ENCODE measurements at regions not wholly inside any gene's neighbourhood (a gene's known extent, or its start where the extent isn't known, plus 50 kb on each side); places are given as distances from the start of the nearest gene placed in this dataset.

DNA sequence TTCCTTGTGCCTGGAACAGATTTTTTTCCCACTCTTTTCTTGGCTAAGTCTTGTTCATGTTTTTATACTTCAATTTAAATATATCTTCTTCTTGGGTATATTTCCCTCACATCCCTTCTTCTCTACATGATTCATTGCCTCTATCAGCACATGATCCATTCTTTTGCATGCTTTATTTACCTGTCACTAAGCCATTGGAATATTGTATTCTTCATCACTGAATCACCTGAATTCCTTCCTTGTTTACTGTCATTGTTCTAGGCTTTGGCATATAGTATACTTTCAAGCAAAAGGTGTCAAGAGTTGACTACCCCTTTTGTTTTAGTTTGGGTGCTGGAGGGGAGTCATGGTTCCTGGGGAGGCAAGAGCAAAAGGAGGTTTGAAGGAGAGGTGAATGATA lies 464.5 kb upstream of the LRRC7 start:
- TF ChIP-seq, protein P1, sequence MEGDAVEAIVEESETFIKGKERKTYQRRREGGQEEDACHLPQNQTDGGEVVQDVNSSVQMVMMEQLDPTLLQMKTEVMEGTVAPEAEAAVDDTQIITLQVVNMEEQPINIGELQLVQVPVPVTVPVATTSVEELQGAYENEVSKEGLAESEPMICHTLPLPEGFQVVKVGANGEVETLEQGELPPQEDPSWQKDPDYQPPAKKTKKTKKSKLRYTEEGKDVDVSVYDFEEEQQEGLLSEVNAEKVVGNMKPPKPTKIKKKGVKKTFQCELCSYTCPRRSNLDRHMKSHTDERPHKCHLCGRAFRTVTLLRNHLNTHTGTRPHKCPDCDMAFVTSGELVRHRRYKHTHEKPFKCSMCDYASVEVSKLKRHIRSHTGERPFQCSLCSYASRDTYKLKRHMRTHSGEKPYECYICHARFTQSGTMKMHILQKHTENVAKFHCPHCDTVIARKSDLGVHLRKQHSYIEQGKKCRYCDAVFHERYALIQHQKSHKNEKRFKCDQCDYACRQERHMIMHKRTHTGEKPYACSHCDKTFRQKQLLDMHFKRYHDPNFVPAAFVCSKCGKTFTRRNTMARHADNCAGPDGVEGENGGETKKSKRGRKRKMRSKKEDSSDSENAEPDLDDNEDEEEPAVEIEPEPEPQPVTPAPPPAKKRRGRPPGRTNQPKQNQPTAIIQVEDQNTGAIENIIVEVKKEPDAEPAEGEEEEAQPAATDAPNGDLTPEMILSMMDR (IDR thresholded peaks at IDR 0.05; ENCODE audit: poor library complexity, severe bottlenecking) = no peak
- no peak for TF ChIP-seq EP300 (conservative IDR thresholded peaks at IDR 0.05; ENCODE audit: poor library complexity, severe bottlenecking)
- no peak for TF ChIP-seq EZH2 (IDR thresholded peaks at IDR 0.05; ENCODE audit: borderline replicate concordance, insufficient read depth, low read length, poor library complexity, severe bottlenecking)
- no peak for TF ChIP-seq POLR2AphosphoS5 (IDR thresholded peaks at IDR 0.05)
- TF ChIP-seq, protein P2, sequence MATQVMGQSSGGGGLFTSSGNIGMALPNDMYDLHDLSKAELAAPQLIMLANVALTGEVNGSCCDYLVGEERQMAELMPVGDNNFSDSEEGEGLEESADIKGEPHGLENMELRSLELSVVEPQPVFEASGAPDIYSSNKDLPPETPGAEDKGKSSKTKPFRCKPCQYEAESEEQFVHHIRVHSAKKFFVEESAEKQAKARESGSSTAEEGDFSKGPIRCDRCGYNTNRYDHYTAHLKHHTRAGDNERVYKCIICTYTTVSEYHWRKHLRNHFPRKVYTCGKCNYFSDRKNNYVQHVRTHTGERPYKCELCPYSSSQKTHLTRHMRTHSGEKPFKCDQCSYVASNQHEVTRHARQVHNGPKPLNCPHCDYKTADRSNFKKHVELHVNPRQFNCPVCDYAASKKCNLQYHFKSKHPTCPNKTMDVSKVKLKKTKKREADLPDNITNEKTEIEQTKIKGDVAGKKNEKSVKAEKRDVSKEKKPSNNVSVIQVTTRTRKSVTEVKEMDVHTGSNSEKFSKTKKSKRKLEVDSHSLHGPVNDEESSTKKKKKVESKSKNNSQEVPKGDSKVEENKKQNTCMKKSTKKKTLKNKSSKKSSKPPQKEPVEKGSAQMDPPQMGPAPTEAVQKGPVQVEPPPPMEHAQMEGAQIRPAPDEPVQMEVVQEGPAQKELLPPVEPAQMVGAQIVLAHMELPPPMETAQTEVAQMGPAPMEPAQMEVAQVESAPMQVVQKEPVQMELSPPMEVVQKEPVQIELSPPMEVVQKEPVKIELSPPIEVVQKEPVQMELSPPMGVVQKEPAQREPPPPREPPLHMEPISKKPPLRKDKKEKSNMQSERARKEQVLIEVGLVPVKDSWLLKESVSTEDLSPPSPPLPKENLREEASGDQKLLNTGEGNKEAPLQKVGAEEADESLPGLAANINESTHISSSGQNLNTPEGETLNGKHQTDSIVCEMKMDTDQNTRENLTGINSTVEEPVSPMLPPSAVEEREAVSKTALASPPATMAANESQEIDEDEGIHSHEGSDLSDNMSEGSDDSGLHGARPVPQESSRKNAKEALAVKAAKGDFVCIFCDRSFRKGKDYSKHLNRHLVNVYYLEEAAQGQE (IDR thresholded peaks at IDR 0.05; ENCODE audit: borderline replicate concordance) = no peak
- no peak for TF ChIP-seq SMC3 (conservative IDR thresholded peaks at IDR 0.05; ENCODE audit: poor library complexity)
- TF ChIP-seq RAD21 (conservative IDR thresholded peaks at IDR 0.05) = no peak
